ENCODE measurements at regions not wholly inside any gene's neighbourhood (a gene's known extent, or its start where the extent isn't known, plus 50 kb on each side); places are given as distances from the start of the nearest gene placed in this dataset.

DNA sequence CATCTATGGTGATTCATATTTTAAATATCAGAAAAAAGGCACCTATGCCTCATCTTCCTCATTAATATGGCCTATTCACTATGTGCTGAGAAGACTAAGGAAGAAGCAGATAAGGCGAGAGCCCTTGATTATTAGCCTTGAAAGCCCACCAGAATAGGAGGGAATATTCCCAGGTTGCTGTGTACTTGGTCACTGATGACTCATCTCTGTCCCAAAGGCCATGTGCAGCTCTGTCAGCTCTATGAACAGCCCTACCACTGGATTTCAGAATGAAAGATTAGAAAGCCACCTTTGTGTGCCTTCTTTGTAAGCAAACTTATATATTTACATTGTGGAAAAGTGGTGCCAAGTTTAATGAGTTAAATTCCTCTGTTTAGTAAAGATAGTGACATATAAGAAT is 211.5 kb downstream of the NFKBIZ start:
- Mint-ChIP-seq H3K27me3 (no peaks in the 10 kb centered on the region), H3K9me3 (ENCODE audit: insufficient read depth) (no peaks in the 10 kb centered on the region), H3K4me1 (peaks cover 34% of the 10 kb centered on the region), H3K4me3 (no peak overlapping the region), H3K27ac (no peak overlapping the region)
- intact Hi-C loops (cut with micrococcal nuclease) = no loop called here
- no peaks in the 10 kb centered on the region for H3K27me3 ChIP-seq (replicated peaks in 1 of 4; ENCODE audit: control extremely low read depth in 1 of 4, control insufficient read depth in 3 of 4, insufficient read depth in 4 of 4, low read length in 3 of 4)
- no CpG with 5 or more reads among the region's 1 CpG for WGBS (ENCODE audit: insufficient coverage)
- peaks cover 38 to 39% of the 10 kb centered on the region in 2 donors for H3K4me1 ChIP-seq (ENCODE audit: control insufficient read depth in 2 of 2, insufficient read depth in 2 of 2, low read length in 2 of 2)
- TF ChIP-seq CTCF (IDR thresholded peaks at IDR 0.05) (no peak), EZH2 (IDR thresholded peaks at IDR 0.05; ENCODE audit: borderline replicate concordance, insufficient read depth, low read depth, low read length, poor library complexity, severe bottlenecking) (no peak)
- H3K36me3 ChIP-seq (replicated peaks in 1 of 2; ENCODE audit: control extremely low read depth in 1 of 2, control insufficient read depth in 1 of 2, extremely low read depth in 1 of 2, insufficient read depth in 2 of 2, low read length in 1 of 2) = no peaks in the 10 kb centered on the region
- H3K79me2 ChIP-seq (ENCODE audit: control insufficient read depth, insufficient read depth, low read length) = no peaks in the 10 kb centered on the region
- no peak for ATAC-seq (ENCODE audit: low read depth)
- CTCF ChIA-PET = interaction anchor here (0.6 to 1.6 kb wide), 4 partner anchors 34 to 247 kb away, joined by 3 to 5 read pairs (median 4); partner anchors contain the start of gene NFKBIZ
- no peak overlapping the region for H3K9ac ChIP-seq (ENCODE audit: low read length)
- H4K20me1 ChIP-seq (ENCODE audit: control insufficient read depth, insufficient read depth, low read length, poor library complexity, severe bottlenecking) = no peaks in the 10 kb centered on the region
- H3K4me3 ChIP-seq (ENCODE audit: control extremely low read depth in 1 of 5, extremely low read depth in 1 of 5, insufficient read depth in 1 of 5, low read depth in 2 of 5, low read length in 4 of 5) = no peak overlapping the region
- no peak overlapping the region for H3K4me2 ChIP-seq (replicated peaks; ENCODE audit: low read depth, low read length, poor library complexity, severe bottlenecking)
- H3K27ac ChIP-seq (ENCODE audit: low read length in 2 of 2) = no peak overlapping the region
- H2AFZ ChIP-seq (ENCODE audit: insufficient read depth, low read depth, low read length, poor library complexity, severe bottlenecking) = no peak overlapping the region
- POLR2A ChIA-PET = no interaction called here
- H3K9me3 ChIP-seq (ENCODE audit: control extremely low read depth in 1 of 3, control insufficient read depth in 2 of 3, insufficient read depth in 1 of 3, low read length in 2 of 3) = peaks cover 0 to 3% (median 0%) of the 10 kb centered on the region in 3 donors
- no peak for DNase-seq

DNA sequence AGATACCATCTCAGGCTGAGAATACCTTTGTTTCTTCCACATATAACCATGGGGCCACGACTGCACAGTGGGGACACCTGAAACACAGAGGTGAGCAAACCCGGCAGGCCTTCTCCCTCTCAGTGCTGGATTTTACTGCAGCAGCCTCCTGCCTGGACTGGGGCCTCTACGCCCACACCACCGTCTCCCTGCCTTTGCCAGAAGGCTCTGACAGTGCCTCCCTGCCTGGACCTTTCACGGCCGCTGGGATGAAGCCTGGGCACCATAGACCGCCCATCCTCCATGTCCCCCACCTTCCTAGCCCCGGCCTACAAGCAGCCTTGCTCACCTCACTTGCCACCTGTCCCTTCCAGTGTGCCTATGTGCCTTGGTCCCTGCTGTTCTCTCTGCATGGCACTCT is 214.3 kb downstream of the NFKBIZ start:
- no peaks in the 10 kb centered on the region for H3K27me3 ChIP-seq (replicated peaks in 1 of 4; ENCODE audit: control extremely low read depth in 1 of 4, control insufficient read depth in 3 of 4, insufficient read depth in 4 of 4, low read length in 3 of 4)
- ChIA-PET CTCF (no interaction called here), POLR2A (no interaction called here)
- ATAC-seq (ENCODE audit: low read depth) = no peak
- no peaks in the 10 kb centered on the region for H4K20me1 ChIP-seq (ENCODE audit: control insufficient read depth, insufficient read depth, low read length, poor library complexity, severe bottlenecking)
- H3K9me3 Mint-ChIP-seq (ENCODE audit: insufficient read depth) = no peaks in the 10 kb centered on the region
- no peak overlapping the region for H3K27ac ChIP-seq (ENCODE audit: low read length in 2 of 2)
- no peak for TF ChIP-seq CTCF (IDR thresholded peaks at IDR 0.05)
- TF ChIP-seq EZH2 (IDR thresholded peaks at IDR 0.05; ENCODE audit: borderline replicate concordance, insufficient read depth, low read depth, low read length, poor library complexity, severe bottlenecking) = no peak
- no peak for DNase-seq
- peaks cover 15 to 20% of the 10 kb centered on the region in 2 donors for H3K4me1 ChIP-seq (ENCODE audit: control insufficient read depth in 2 of 2, insufficient read depth in 2 of 2, low read length in 2 of 2)
- WGBS (ENCODE audit: insufficient coverage) = 98% methylated on average over 8 of the region's 8 CpGs
- no peak overlapping the region for H3K27ac Mint-ChIP-seq
- no peaks in the 10 kb centered on the region for H3K27me3 Mint-ChIP-seq
- no peak overlapping the region for H3K4me3 Mint-ChIP-seq
- no peaks in the 10 kb centered on the region for H3K79me2 ChIP-seq (ENCODE audit: control insufficient read depth, insufficient read depth, low read length)
- peaks cover 0 to 3% (median 0%) of the 10 kb centered on the region in 3 donors for H3K9me3 ChIP-seq (ENCODE audit: control extremely low read depth in 1 of 3, control insufficient read depth in 2 of 3, insufficient read depth in 1 of 3, low read length in 2 of 3)
- no peaks in the 10 kb centered on the region for H3K36me3 ChIP-seq (replicated peaks in 1 of 2; ENCODE audit: control extremely low read depth in 1 of 2, control insufficient read depth in 1 of 2, extremely low read depth in 1 of 2, insufficient read depth in 2 of 2, low read length in 1 of 2)
- intact Hi-C loops (cut with micrococcal nuclease) = no loop called here
- H3K4me3 ChIP-seq (ENCODE audit: control extremely low read depth in 1 of 5, extremely low read depth in 1 of 5, insufficient read depth in 1 of 5, low read depth in 2 of 5, low read length in 4 of 5) = no peak overlapping the region
- H2AFZ ChIP-seq (ENCODE audit: insufficient read depth, low read depth, low read length, poor library complexity, severe bottlenecking) = no peak overlapping the region
- H3K9ac ChIP-seq (ENCODE audit: low read length) = no peak overlapping the region
- H3K4me1 Mint-ChIP-seq = peaks cover 15% of the 10 kb centered on the region
- H3K4me2 ChIP-seq (replicated peaks; ENCODE audit: low read depth, low read length, poor library complexity, severe bottlenecking) = no peak overlapping the region

Measured in B cell (primary cell).